GM12892 (cell line): ENCODE measurements at regions not wholly inside any gene's neighbourhood (a gene's known extent, or its start where the extent isn't known, plus 50 kb on each side); places are given as distances from the start of the nearest gene placed in this dataset.

Experiments used
- POLR2A ChIP-seq: IDR thresholded peaks from 2 replicates; pipeline ENCODE4 v1.6.1; 2011; ENCODE audit warnings: low read depth, low read length, control low read depth
- POLR2AphosphoS5 ChIP-seq: IDR thresholded peaks from 2 replicates; pipeline ENCODE4 v1.6.1; 2011; ENCODE audit warnings: low read depth, low read length, control low read depth
- TAF1 ChIP-seq: IDR thresholded peaks from 2 replicates; pipeline ENCODE4 v1.6.1; 2011; ENCODE audit warnings: low read depth, mild to moderate bottlenecking, control low read depth, low read length, borderline replicate concordance

DNA sequence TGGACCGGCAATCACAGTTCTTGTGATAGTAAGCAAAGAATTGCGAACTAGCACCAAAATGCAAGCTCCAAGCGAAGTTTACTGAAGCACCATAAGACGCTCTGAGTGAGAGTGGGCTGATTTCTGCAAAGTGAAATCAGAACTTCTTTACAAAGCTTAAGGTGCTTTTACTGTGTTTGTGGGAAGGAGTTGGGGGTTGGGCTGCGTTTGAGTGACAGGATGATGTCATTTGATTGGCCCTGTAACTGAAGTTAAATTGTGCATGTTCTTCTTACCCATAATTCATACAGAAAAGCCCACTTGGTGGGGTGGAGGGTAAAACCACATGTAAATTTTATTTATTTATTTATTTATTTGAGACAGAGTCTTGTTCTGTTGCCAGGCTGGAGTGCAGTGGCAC is 970.6 kb upstream of the CDH18 start:
- TF ChIP-seq POLR2A (no peak), TAF1 (no peak), POLR2AphosphoS5 (no peak)
